GM23248 (cell line): ENCODE measurements at regions not wholly inside any gene's neighbourhood (a gene's known extent, or its start where the extent isn't known, plus 50 kb on each side); places are given as distances from the start of the nearest gene placed in this dataset.
"Not testable (repeated sequence)": the region's sequence is repeated elsewhere in the genome, so short reads cannot be mapped to it uniquely, and the experiment has no call there.

Experiments used
- DNase-seq: peaks from one replicate; pipeline ENCODE4 v3.0.0-alpha.2; 2015
- H2AFZ ChIP-seq: fragments of 200-600 bp; sonication (generic); 2 replicates; pipeline ENCODE4 v1.6.1; 2016; ENCODE audit warnings: antibody characterized with exemption
- H3F3A ChIP-seq: fragments of 200-600 bp; sonication (generic); 2 replicates; pipeline ENCODE4 v1.6.1; 2016; ENCODE audit warnings: mild to moderate bottlenecking, antibody characterized with exemption, mixed run types; ENCODE audit not compliant: insufficient read depth
- H3K27ac ChIP-seq: fragments of 200-600 bp; sonication (generic); 2 replicates; pipeline ENCODE4 v1.5.1; 2016; ENCODE audit warnings: mild to moderate bottlenecking
- H3K27me3 ChIP-seq: fragments of 200-600 bp; sonication (generic); replicated peaks from 2 replicates; pipeline ENCODE4 v1.6.1; 2016; ENCODE audit warnings: mild to moderate bottlenecking; ENCODE audit not compliant: insufficient read depth
- H3K36me3 ChIP-seq: fragments of 200-600 bp; sonication (generic); 2 replicates; pipeline ENCODE4 v1.6.1; 2016; ENCODE audit warnings: low read depth, mild to moderate bottlenecking
- H3K4me1 ChIP-seq: fragments of 200-600 bp; sonication (generic); 2 replicates; pipeline ENCODE4 v1.6.1; 2016; ENCODE audit warnings: mild to moderate bottlenecking; ENCODE audit not compliant: insufficient read depth
- H3K4me2 ChIP-seq: fragments of 200-600 bp; sonication (generic); one replicate; pipeline ENCODE4 v1.6.1; 2016; ENCODE audit warnings: mild to moderate bottlenecking; ENCODE audit not compliant: unreplicated experiment
- H3K4me3 ChIP-seq: fragments of 200-600 bp; sonication (generic); 2 replicates; pipeline ENCODE4 v1.5.1; 2016; ENCODE audit warnings: mild to moderate bottlenecking
- H3K79me2 ChIP-seq: fragments of 200-600 bp; sonication (generic); 2 replicates; pipeline ENCODE4 v1.6.1; 2016; ENCODE audit warnings: mild to moderate bottlenecking; ENCODE audit not compliant: insufficient read depth
- H3K9ac ChIP-seq: fragments of 200-600 bp; sonication (generic); 2 replicates; pipeline ENCODE4 v1.6.1; 2016; ENCODE audit warnings: mild to moderate bottlenecking
- H3K9me2 ChIP-seq: fragments of 200-600 bp; sonication (generic); 2 replicates; pipeline ENCODE4 v1.6.1; 2016; ENCODE audit warnings: mixed run types, mild to moderate bottlenecking, moderate library complexity; ENCODE audit not compliant: insufficient read depth
- H3K9me3 ChIP-seq: fragments of 200-600 bp; sonication (generic); one replicate; pipeline ENCODE4 v1.6.1; 2017; ENCODE audit warnings: low read depth
- H4K20me1 ChIP-seq: fragments of 200-600 bp; sonication (generic); 2 replicates; pipeline ENCODE4 v1.6.0; 2016; ENCODE audit not compliant: insufficient read depth
- EZH2 ChIP-seq: fragments of 200-600 bp; sonication (generic); IDR thresholded peaks from 2 replicates; pipeline ENCODE4 v1.6.1; 2018; ENCODE audit warnings: antibody characterized with exemption, mild to moderate bottlenecking; ENCODE audit not compliant: insufficient read depth, poor library complexity, severe bottlenecking
- EZH2phosphoT487 ChIP-seq: fragments of 200-600 bp; sonication (generic); IDR thresholded peaks from 2 replicates; pipeline ENCODE4 v1.6.1; 2018; ENCODE audit warnings: antibody characterized with exemption, moderate library complexity, mild to moderate bottlenecking, low read depth; ENCODE audit not compliant: insufficient read depth
- WGBS, 2 experiments: methylation state at CpG; one replicate each; pipeline ENCODE4 v1.1.6; 2015 to 2017; ENCODE audit warnings: low lambda C conversion rate in 2 of 2, low coverage in 1 of 2; ENCODE audit errors: missing lambda C conversion rate in 2 of 2; 5-methylcytosine and 5-hydroxymethylcytosine counted together
- in situ Hi-C: fragments of 300-500 bp; cut with MboI; formaldehyde crosslinking; loops from 2 replicates; pipeline ENCODE4 v1.15.0; 2020

- no peak overlapping the region for H3K9ac ChIP-seq
- H3K4me1 ChIP-seq: no peaks in the 10 kb centered on the region
- no peaks in the 10 kb centered on the region for H3K79me2 ChIP-seq
- TF ChIP-seq EZH2 (no peak), EZH2phosphoT487 (no peak)
- H3K27ac ChIP-seq: no peak overlapping the region
- H3K4me2 ChIP-seq: no peak overlapping the region
- no peaks in the 10 kb centered on the region for H3K9me2 ChIP-seq
- H4K20me1 ChIP-seq: no peaks in the 10 kb centered on the region
- no peaks in the 10 kb centered on the region for H3F3A ChIP-seq
- no peaks in the 10 kb centered on the region for H3K9me3 ChIP-seq
- in situ Hi-C loops: no loop called here
- no peaks in the 10 kb centered on the region for H3K36me3 ChIP-seq
- H2AFZ ChIP-seq: no peak overlapping the region
- no peak overlapping the region for H3K4me3 ChIP-seq
- WGBS, 2 experiments: 8 to 20% methylated on average over 2 of the region's 2 CpGs
- H3K27me3 ChIP-seq: no peaks in the 10 kb centered on the region
- DNase-seq: no peak
Observed at GRCh38 chr18:40120796-40121391, 1834.1 kb upstream of the PIK3C3 start.

GRCh38 chr18:40120356-40120755 lies 1834.7 kb upstream of the PIK3C3 start:
- WGBS, 2 experiments: 0 to 2% methylated on average over 1 of the region's 1 CpG
- Histone ChIP-seq H3K36me3 (no peaks in the 10 kb centered on the region), H3K27ac (no peak overlapping the region), H3F3A (no peaks in the 10 kb centered on the region), H3K9me3 (no peaks in the 10 kb centered on the region), H3K9me2 (no peaks in the 10 kb centered on the region), H4K20me1 (no peaks in the 10 kb centered on the region), H3K4me3 (no peak overlapping the region), H2AFZ (no peak overlapping the region), H3K9ac (no peak overlapping the region), H3K79me2 (no peaks in the 10 kb centered on the region), H3K4me1 (no peaks in the 10 kb centered on the region), H3K27me3 (no peaks in the 10 kb centered on the region), H3K4me2 (no peak overlapping the region)
- in situ Hi-C loops: no loop called here
- no peak for DNase-seq
- no peak for TF ChIP-seq EZH2phosphoT487
- no peak for TF ChIP-seq EZH2

- H3F3A ChIP-seq, DNase-seq, H3K4me3 ChIP-seq, H3K4me1 ChIP-seq, H3K27ac ChIP-seq, H4K20me1 ChIP-seq, H3K9me3 ChIP-seq, in situ Hi-C loops, H2AFZ ChIP-seq, H3K27me3 ChIP-seq, H3K9ac ChIP-seq, H3K79me2 ChIP-seq, H3K4me2 ChIP-seq, H3K9me2 ChIP-seq, H3K36me3 ChIP-seq: not testable (repeated sequence)
- WGBS, 2 experiments: 47 to 61% methylated on average over 10 of the region's 10 CpGs
Observed at GRCh38 chr18:40119581-40119980, 1835.5 kb upstream of the PIK3C3 start.

GRCh38 chr18:40110455-40110854 lies 1844.6 kb upstream of the PIK3C3 start:
- in situ Hi-C loops: no loop called here
- no peaks in the 10 kb centered on the region for H3K27me3 ChIP-seq
- no peak overlapping the region for H3K4me3 ChIP-seq
- H3K36me3 ChIP-seq: no peaks in the 10 kb centered on the region
- no peaks in the 10 kb centered on the region for H4K20me1 ChIP-seq
- H3K4me1 ChIP-seq: no peaks in the 10 kb centered on the region
- TF ChIP-seq EZH2: no peak
- TF ChIP-seq EZH2phosphoT487: no peak
- no peak overlapping the region for H2AFZ ChIP-seq
- no peak overlapping the region for H3K4me2 ChIP-seq
- no peaks in the 10 kb centered on the region for H3K9me3 ChIP-seq
- no peak for DNase-seq
- no peaks in the 10 kb centered on the region for H3K9me2 ChIP-seq
- no peak overlapping the region for H3K9ac ChIP-seq
- WGBS, 2 experiments: 31 to 36% methylated on average over 3 of the region's 3 CpGs
- H3F3A ChIP-seq: no peaks in the 10 kb centered on the region
- no peaks in the 10 kb centered on the region for H3K79me2 ChIP-seq
- H3K27ac ChIP-seq: no peak overlapping the region
